HG03066 (cell line): ENCODE measurements at regions not wholly inside any gene's neighbourhood (a gene's known extent, or its start where the extent isn't known, plus 50 kb on each side); places are given as distances from the start of the nearest gene placed in this dataset.
"Not testable (repeated sequence)": the region's sequence is repeated elsewhere in the genome, so short reads cannot be mapped to it uniquely, and the experiment has no call there.

Source experiments
- ATAC-seq: cut with Tn5 transposase; IDR thresholded peaks from one replicate; pipeline ENCODE4 v1.9.1; 2021; ENCODE audit warnings: low read depth; ENCODE audit not compliant: unreplicated experiment

DNA sequence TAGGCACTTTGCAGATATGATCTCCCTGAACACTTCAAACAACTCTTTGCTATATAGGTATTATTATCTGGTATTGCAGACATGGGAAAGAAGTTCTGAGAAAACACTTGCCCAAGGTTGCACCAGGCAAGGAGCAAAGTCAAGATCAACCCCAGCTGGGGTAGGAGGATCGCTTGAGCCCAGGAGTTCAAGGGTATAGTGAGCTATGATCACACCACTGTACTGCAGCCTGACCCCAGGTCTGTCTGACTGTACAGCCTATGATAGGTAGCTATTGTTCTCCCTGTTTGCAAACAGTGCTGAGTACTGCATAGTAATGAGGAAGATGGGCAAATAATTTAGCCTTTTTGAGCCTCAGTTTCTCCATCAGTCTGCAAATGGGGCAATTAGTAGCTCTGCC lies 60.5 kb upstream of the GRK3 start:
- ATAC-seq: not testable (repeated sequence)

GRCh38 chr22:25508161-25508560 lies 56.3 kb upstream of the GRK3 start:
- ATAC-seq: no peak

- no peak for ATAC-seq
These were observed 55.6 kb upstream of the GRK3 start for GRCh38 chr22:25508761-25509321.

- ATAC-seq: no peak
These were observed 55.1 kb upstream of the GRK3 start for GRCh38 chr22:25509374-25509791.

- ATAC-seq: no peak
These were observed 53.6 kb upstream of the GRK3 start for GRCh38 chr22:25510876-25511275.

DNA sequence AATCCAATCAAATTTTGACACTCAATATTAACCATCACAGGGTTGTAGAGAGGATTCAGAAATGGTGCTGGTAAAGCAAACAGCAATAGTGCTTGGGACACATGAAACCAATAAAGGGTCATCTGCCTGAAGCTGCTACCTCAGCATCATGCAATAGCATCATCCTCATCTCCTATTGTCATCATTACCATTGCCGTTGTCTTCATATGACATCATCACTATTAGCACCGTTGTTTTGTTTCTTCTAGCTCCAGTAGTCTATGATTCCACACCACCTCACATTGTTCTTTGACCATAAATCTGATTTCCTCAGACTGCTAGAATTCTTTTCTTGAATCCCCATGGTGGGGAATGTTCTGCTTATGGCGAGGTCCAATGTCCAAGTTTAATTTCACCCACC lies 52.8 kb upstream of the GRK3 start:
- ATAC-seq: no peak

DNA sequence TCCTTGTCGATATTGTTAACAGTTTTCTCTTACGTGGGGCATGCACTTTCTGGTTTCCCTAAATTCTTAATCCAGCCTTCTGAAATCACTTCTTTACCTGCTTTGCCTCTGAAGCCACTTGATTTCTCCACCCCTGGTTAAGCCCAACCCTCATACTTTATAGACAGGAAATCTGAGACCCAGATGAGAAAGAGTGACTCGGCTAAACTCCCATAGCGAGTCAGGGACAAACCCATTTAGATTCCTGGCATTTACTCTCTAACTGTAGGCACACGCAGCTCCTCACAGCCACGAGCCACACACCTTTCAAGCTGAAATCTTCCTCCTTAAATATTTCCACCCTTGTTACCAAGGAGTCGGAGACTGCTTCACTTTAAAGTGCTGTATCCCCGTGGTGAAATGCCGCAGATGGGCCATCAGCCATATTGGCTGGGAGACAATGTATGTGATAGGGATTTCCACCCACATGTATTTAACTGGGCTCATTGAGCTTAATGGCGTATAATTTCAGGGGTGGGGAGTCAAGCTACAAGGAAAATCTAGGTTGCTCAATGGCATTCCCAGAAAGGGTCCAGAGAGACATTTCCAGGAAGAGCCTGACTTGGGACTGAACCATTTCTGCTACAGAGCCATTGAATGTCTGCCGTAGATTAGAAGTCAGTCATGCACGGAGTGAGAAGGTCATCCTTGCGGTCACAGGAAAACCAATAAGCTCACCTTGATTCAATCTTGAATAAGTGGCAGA lies 49.9 kb upstream of the GRK3 start:
- no peak for ATAC-seq
